Colonic mucosa (tissue), 4 donors: ENCODE measurements at regions not wholly inside any gene's neighbourhood (a gene's known extent, or its start where the extent isn't known, plus 50 kb on each side); places are given as distances from the start of the nearest gene placed in this dataset.

ENCODE experiments used
- DNase-seq: peaks from one replicate; pipeline ENCODE4 v3.0.0-alpha.2; 2020
- H3K27ac ChIP-seq: fragments of 200-600 bp; one replicate; pipeline ENCODE4 v1.8.0; 2021
- H3K27me3 ChIP-seq: fragments of 200-600 bp; one replicate; pipeline ENCODE4 v1.8.0; 2021
- H3K36me3 ChIP-seq: fragments of 200-600 bp; one replicate; pipeline ENCODE4 v1.8.0; 2021
- H3K4me1 ChIP-seq: fragments of 200-600 bp; one replicate; pipeline ENCODE4 v1.8.0; 2021; ENCODE audit warnings: mild to moderate bottlenecking
- H3K4me3 ChIP-seq: fragments of 200-600 bp; one replicate; pipeline ENCODE4 v1.8.0; 2021
- H3K9ac ChIP-seq, 2 donors: one replicate each; pipeline ENCODE4 v1.7.0; 2013; ENCODE audit warnings: control low read depth in 2 of 2, low read depth in 2 of 2, low read length in 2 of 2
- H3K9me3 ChIP-seq: fragments of 200-600 bp; one replicate; pipeline ENCODE4 v1.8.0; 2021
- CTCF ChIP-seq: fragments of 200-600 bp; IDR thresholded peaks from one replicate; pipeline ENCODE4 v1.8.0; 2022; ENCODE audit warnings: antibody characterized with exemption, mild to moderate bottlenecking
- intact Hi-C: fragments of 100-400 bp; cut with DNase I; formaldehyde crosslinking; loops from one replicate; pipeline ENCODE4 v1.14.1; 2022
- donor health status: healthy.
- donor health status: DM: no; HTN: no; CAD: no.
- donor health status: DM: no; HTN: no; CAD: no.

DNA sequence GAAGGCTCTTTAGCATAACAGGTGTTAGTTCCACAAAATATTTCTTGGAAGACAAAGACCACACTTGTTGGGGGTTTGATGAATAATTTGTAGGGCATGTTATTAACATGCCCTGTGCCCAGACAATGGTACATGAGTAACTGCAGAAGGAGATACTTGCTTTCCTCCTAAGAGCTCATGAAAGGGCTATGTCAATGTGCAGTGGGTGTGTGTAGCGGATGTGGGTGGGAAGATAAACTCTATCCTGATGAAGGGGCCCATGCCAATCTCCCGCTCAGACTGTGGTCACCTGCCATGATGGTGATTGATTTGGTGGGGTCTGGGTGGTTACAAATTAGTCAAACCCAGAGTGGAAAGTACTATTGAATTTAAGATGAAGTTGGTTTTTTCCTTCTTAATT is 69.8 kb upstream of the DNAH14 start:
- H3K4me3 ChIP-seq: no peak overlapping the region
- no peak overlapping the region for H3K9ac ChIP-seq
- H3K36me3 ChIP-seq: no peaks in the 10 kb centered on the region
- intact Hi-C loops: loop anchor here (10.0 kb wide), 1 partner anchor 65 kb away; the partner anchor contains the start of gene DNAH14
- no peaks in the 10 kb centered on the region for H3K27me3 ChIP-seq
- no peaks in the 10 kb centered on the region for H3K4me1 ChIP-seq
- DNase-seq: no peak
- no peak overlapping the region for H3K27ac ChIP-seq
- TF ChIP-seq CTCF: no peak
- H3K9me3 ChIP-seq: no peaks in the 10 kb centered on the region

DNA sequence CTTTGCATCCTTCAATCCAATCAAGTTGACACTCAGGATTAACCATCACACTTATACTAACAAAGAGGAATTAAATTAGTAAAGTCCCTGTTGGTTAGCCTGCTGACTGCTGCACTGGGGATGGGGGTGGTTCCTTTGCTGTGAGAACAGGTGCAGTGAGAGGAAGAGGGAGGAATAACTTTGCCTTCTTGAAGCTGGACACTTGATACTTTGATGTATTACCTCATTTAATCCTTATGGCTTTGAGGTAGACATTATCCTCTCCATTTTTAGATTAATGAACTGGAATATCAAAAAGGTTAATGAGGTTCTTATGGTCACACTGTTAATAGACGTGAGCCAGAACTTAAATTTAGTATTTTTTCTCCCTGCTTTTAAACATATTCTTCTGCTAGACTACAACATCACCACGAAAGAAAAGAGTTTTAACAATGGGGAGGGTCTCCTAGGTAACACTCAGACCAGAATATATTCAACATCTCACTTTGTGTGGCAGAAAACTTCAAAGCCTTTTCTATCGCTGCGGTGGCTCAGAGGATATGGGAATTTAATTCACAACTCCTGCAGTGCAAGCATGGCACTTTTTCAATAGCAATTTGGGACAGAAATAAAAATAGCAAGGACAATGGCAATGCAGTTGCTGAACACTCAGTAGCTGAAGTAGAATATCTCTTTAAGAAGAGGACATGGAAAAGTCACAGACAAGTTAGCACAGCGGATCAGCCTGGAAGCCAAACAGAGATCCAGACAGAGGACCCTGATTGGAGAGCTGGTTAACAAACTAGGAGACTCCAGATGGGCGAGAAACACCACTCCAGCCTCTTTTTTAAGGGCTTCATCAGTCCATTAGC is 68.8 kb upstream of the DNAH14 start:
- Histone ChIP-seq H3K36me3 (no peaks in the 10 kb centered on the region), H3K27ac (no peak overlapping the region), H3K4me3 (no peak overlapping the region), H3K9me3 (no peaks in the 10 kb centered on the region), H3K9ac (no peak overlapping the region), H3K27me3 (no peaks in the 10 kb centered on the region), H3K4me1 (no peaks in the 10 kb centered on the region)
- intact Hi-C loops: no loop called here
- no peak for DNase-seq
- TF ChIP-seq CTCF: no peak

DNA sequence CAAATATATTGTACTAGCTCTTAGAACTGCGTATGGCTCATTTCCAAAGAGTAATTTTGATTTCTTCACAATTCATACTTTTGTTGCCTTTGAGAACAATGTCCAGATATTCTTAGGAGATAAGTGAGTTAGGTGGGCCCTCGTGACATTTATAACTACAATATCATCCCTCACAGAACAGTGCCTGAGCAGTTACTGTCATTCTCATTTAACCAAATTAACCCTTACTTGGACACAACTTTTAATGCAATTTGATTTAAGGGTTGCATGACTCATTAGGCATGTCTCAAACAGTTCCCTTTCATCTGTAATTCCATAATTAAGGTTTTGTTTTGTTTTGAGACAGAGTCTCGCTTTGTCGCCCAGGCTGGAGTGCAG is 68.1 kb upstream of the DNAH14 start:
- H3K4me3 ChIP-seq: no peak overlapping the region
- DNase-seq: no peak
- no peak overlapping the region for H3K9ac ChIP-seq
- no peaks in the 10 kb centered on the region for H3K27me3 ChIP-seq
- H3K27ac ChIP-seq: no peak overlapping the region
- no peaks in the 10 kb centered on the region for H3K36me3 ChIP-seq
- no peaks in the 10 kb centered on the region for H3K4me1 ChIP-seq
- TF ChIP-seq CTCF: no peak
- no peaks in the 10 kb centered on the region for H3K9me3 ChIP-seq
- intact Hi-C loops: no loop called here

DNA sequence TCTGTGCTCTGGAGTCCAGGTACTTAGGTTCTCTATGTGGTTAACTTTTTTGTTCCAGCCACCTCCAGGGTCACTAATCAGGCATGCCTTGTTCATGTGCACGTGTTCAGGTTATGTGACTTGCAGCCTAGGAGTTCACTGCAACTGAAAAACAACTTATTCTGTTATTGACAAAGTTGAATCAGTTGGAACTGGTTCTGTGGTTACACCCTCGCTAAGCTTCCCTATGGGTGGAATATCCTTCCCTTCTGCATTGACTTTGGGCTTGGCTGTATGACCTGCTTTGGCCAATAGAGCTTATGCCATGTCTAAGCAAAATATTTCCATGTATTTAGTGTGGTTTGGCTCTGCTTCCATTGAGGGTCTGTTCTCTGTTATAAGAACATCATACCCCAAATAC is 66.0 kb upstream of the DNAH14 start:
- Histone ChIP-seq H3K36me3 (no peaks in the 10 kb centered on the region), H3K4me1 (no peaks in the 10 kb centered on the region), H3K27ac (no peak overlapping the region), H3K27me3 (no peaks in the 10 kb centered on the region), H3K9ac (no peak overlapping the region), H3K9me3 (no peaks in the 10 kb centered on the region), H3K4me3 (no peak overlapping the region)
- no peak for DNase-seq
- no peak for TF ChIP-seq CTCF
- intact Hi-C loops: no loop called here

- Histone ChIP-seq H3K9ac (no peak overlapping the region), H3K36me3 (no peaks in the 10 kb centered on the region), H3K9me3 (no peaks in the 10 kb centered on the region), H3K27me3 (no peaks in the 10 kb centered on the region), H3K27ac (no peak overlapping the region), H3K4me3 (no peak overlapping the region), H3K4me1 (no peaks in the 10 kb centered on the region)
- no peak for DNase-seq
- no peak for TF ChIP-seq CTCF
- intact Hi-C loops: no loop called here
Observed at GRCh38 chr1:224864006-224864405, 65.5 kb upstream of the DNAH14 start.
